Neural cell (in vitro differentiated cells): ENCODE measurements at regions not wholly inside any gene's neighbourhood (a gene's known extent, or its start where the extent isn't known, plus 50 kb on each side); places are given as distances from the start of the nearest gene placed in this dataset.

Experiments
- EP300 ChIP-seq: fragments of 450-650 bp; conservative IDR thresholded peaks from 2 replicates; pipeline ENCODE4 v1.6.1; 2014; ENCODE audit warnings: antibody characterized with exemption, mild to moderate bottlenecking, moderate library complexity; ENCODE audit not compliant: poor library complexity, severe bottlenecking
- MXI1 ChIP-seq: fragments of 450-650 bp; conservative IDR thresholded peaks from 2 replicates; pipeline ENCODE4 v1.6.1; 2014; ENCODE audit warnings: antibody characterized with exemption, mild to moderate bottlenecking; ENCODE audit not compliant: poor library complexity, severe bottlenecking

- TF ChIP-seq MXI1 (no peak), EP300 (no peak)
Measured at GRCh38 chr4:18611026-18611425, 589.5 kb upstream of the LCORL start.
